ENCODE measurements at regions not wholly inside any gene's neighbourhood (a gene's known extent, or its start where the extent isn't known, plus 50 kb on each side); places are given as distances from the start of the nearest gene placed in this dataset.
"Not testable (repeated sequence)": the region's sequence is repeated elsewhere in the genome, so short reads cannot be mapped to it uniquely, and the experiment has no call there.

GRCh38 chr22:25420471-25420924 is 144.0 kb upstream of the GRK3 start:
- DNase-seq = no peak

- DNase-seq = no peak
These were observed 143.3 kb upstream of the GRK3 start for GRCh38 chr22:25420925-25421904.

- DNase-seq = not testable (repeated sequence)
These were observed 137.8 kb upstream of the GRK3 start for GRCh38 chr22:25426530-25427308.

GRCh38 chr22:25431637-25432342 is 132.7 kb upstream of the GRK3 start:
- not testable (repeated sequence) for DNase-seq

GRCh38 chr22:25433381-25433970 is 131.0 kb upstream of the GRK3 start:
- DNase-seq = not testable (repeated sequence)

GRCh38 chr22:25437414-25438160 is 126.9 kb upstream of the GRK3 start:
- DNase-seq = no peak

GRCh38 chr22:25447067-25447685 is 117.3 kb upstream of the GRK3 start:
- DNase-seq = no peak

GRCh38 chr22:25447686-25448434 is 116.6 kb upstream of the GRK3 start:
- DNase-seq = peak; percentile 91 to 94

GRCh38 chr22:25448435-25449051 is 115.9 kb upstream of the GRK3 start:
- DNase-seq = peak; percentile 17 to 23

GRCh38 chr22:25449781-25450317 is 114.6 kb upstream of the GRK3 start:
- no peak for DNase-seq

- DNase-seq = no peak
These were observed 112.9 kb upstream of the GRK3 start for GRCh38 chr22:25451480-25452114.

GRCh38 chr22:25452116-25452700 is 112.3 kb upstream of the GRK3 start:
- DNase-seq = no peak

- no peak for DNase-seq
These were observed 111.4 kb upstream of the GRK3 start for GRCh38 chr22:25453058-25453457.

- peak in 1 of 2 donors; percentile 47 for DNase-seq
These were observed 110.9 kb upstream of the GRK3 start for GRCh38 chr22:25453557-25453956.

- DNase-seq = not testable (repeated sequence)
These were observed 108.0 kb upstream of the GRK3 start for GRCh38 chr22:25456300-25457043.

- not testable (repeated sequence) for DNase-seq
These were observed 105.8 kb upstream of the GRK3 start for GRCh38 chr22:25458631-25459030.

GRCh38 chr22:25460682-25461081 is 103.8 kb upstream of the GRK3 start:
- DNase-seq = not testable (repeated sequence)

- DNase-seq = no peak
These were observed 103.2 kb upstream of the GRK3 start for GRCh38 chr22:25461301-25461700.
